Activated CD8-positive, alpha-beta memory T cell treated with anti-CD3 and anti-CD28 coated beads, Interleukin-2, amount 50 U/mL, for 1 hour (primary cell): ENCODE measurements at regions not wholly inside any gene's neighbourhood (a gene's known extent, or its start where the extent isn't known, plus 50 kb on each side); places are given as distances from the start of the nearest gene placed in this dataset.

Experiments
- DNase-seq: peaks from one replicate; pipeline ENCODE4 v3.0.0-alpha.2; 2020; ENCODE audit errors: extremely low read depth

GRCh38 chr12:46131732-46132469 is 136.9 kb downstream of the SLC38A1 start:
- no peak for DNase-seq

GRCh38 chr12:46127656-46128055 is 137.3 kb upstream of the SCAF11 start:
- no peak for DNase-seq

GRCh38 chr12:46126050-46126727 is 135.8 kb upstream of the SCAF11 start:
- DNase-seq = no peak

- DNase-seq = peak; percentile 22
Measured at GRCh38 chr12:46124848-46125619, 134.7 kb upstream of the SCAF11 start.

GRCh38 chr12:46124132-46124847 is 133.9 kb upstream of the SCAF11 start:
- no peak for DNase-seq

GRCh38 chr12:46112364-46112763 is 122.0 kb upstream of the SCAF11 start:
- no peak for DNase-seq

GRCh38 chr12:46111715-46112114 is 121.3 kb upstream of the SCAF11 start:
- DNase-seq = no peak

GRCh38 chr12:46110928-46111699 is 120.7 kb upstream of the SCAF11 start:
- DNase-seq = no peak

- DNase-seq = no peak
Measured at GRCh38 chr12:46110223-46110611, 119.8 kb upstream of the SCAF11 start.

- DNase-seq = no peak
Measured at GRCh38 chr12:46109343-46110222, 119.2 kb upstream of the SCAF11 start.

GRCh38 chr12:46108721-46109120 is 118.3 kb upstream of the SCAF11 start:
- no peak for DNase-seq

GRCh38 chr12:46107591-46107990 is 117.2 kb upstream of the SCAF11 start:
- DNase-seq = no peak

GRCh38 chr12:46105735-46106134 is 115.4 kb upstream of the SCAF11 start:
- DNase-seq = no peak

- no peak for DNase-seq
Measured at GRCh38 chr12:46103559-46104383, 113.4 kb upstream of the SCAF11 start.

- DNase-seq = no peak
Measured at GRCh38 chr12:46101485-46101869, 111.1 kb upstream of the SCAF11 start.

GRCh38 chr12:46100551-46101484 is 110.4 kb upstream of the SCAF11 start:
- DNase-seq = no peak

- no peak for DNase-seq
Measured at GRCh38 chr12:46089414-46090162, 99.2 kb upstream of the SCAF11 start.
